IMR-90 (cell line): ENCODE measurements at regions not wholly inside any gene's neighbourhood (a gene's known extent, or its start where the extent isn't known, plus 50 kb on each side); places are given as distances from the start of the nearest gene placed in this dataset.

Experiments used
- ATAC-seq: fragments of 200-7000 bp; cut with Tn5 transposase; 2 replicates; pipeline ENCODE4 v1.9.1; 2020; ENCODE audit warnings: low read depth, mild to moderate bottlenecking, moderate library complexity
- BruUV-seq: library from RNA; stranded (reverse); fragments of 400-500 nt; replicated peaks from 2 replicates; lab custom pipeline; 2021; lab: Mats Ljungman, UMichigan
- CTCF ChIA-PET: fragments of 300-600 bp; formaldehyde crosslinking; extraction: SDS; loops from one replicate; lab custom pipeline; 2021; ENCODE audit warnings: antibody characterized with exemption; lab: Yijun Ruan, JAX
- POLR2A ChIA-PET: fragments of 300-600 bp; sonication (Branson Sonifier 250); formaldehyde crosslinking; loops from one replicate; lab custom pipeline; 2022; ENCODE audit warnings: antibody characterized with exemption; ENCODE audit not compliant: unreplicated experiment; lab: Charles Lee
- DNase-seq: peaks from one replicate; pipeline ENCODE4 v3.0.0; 2013
- H2AFZ ChIP-seq: replicated peaks from 2 replicates; pipeline ENCODE3; 2013; ENCODE audit warnings: low read length, mild to moderate bottlenecking; ENCODE audit not compliant: poor library complexity
- H2AK5ac ChIP-seq: 2 replicates; pipeline ENCODE4 v1.6.1; 2013; ENCODE audit warnings: low read depth, low read length, inconsistent platforms
- H2AK9ac ChIP-seq: replicated peaks from 2 replicates; pipeline ENCODE3; 2013; ENCODE audit warnings: mild to moderate bottlenecking, low read depth, low read length, moderate library complexity; ENCODE audit not compliant: poor library complexity
- H2BK120ac ChIP-seq: 2 replicates; pipeline ENCODE4 v1.6.1; 2013; ENCODE audit warnings: low read depth, low read length, inconsistent platforms
- H2BK15ac ChIP-seq: 3 replicates; pipeline ENCODE4 v1.6.1; 2013; ENCODE audit warnings: low read depth, low read length, inconsistent platforms
- H2BK20ac ChIP-seq: 2 replicates; pipeline ENCODE4 v1.6.1; 2013; ENCODE audit warnings: low read depth, mild to moderate bottlenecking, inconsistent platforms, low read length, moderate library complexity
- H2BK5ac ChIP-seq: 2 replicates; pipeline ENCODE4 v1.6.1; 2013; ENCODE audit warnings: mild to moderate bottlenecking, low read depth, low read length, inconsistent platforms; ENCODE audit not compliant: poor library complexity, severe bottlenecking
- H3K14ac ChIP-seq: replicated peaks from 2 replicates; pipeline ENCODE4 v1.6.1; 2013; ENCODE audit warnings: low read depth, low read length, inconsistent platforms
- H3K18ac ChIP-seq: 2 replicates; pipeline ENCODE4 v1.6.1; 2013; ENCODE audit warnings: low read depth, low read length, control low read depth
- H3K23ac ChIP-seq: 2 replicates; pipeline ENCODE4 v1.6.1; 2013; ENCODE audit warnings: low read depth, low read length, inconsistent platforms
- H3K27ac ChIP-seq: 2 replicates; pipeline ENCODE4 v1.5.1; 2013; ENCODE audit warnings: mild to moderate bottlenecking, control low read depth, low read length; ENCODE audit not compliant: insufficient read depth
- H3K27me3 ChIP-seq: 2 replicates; pipeline ENCODE4 v1.6.1; 2013; ENCODE audit warnings: low read length; ENCODE audit not compliant: control insufficient read depth, insufficient read depth
- H3K36me3 ChIP-seq: 2 replicates; pipeline ENCODE4 v1.6.1; 2013; ENCODE audit warnings: low read length, mixed read lengths; ENCODE audit not compliant: control insufficient read depth, insufficient read depth
- H3K4ac ChIP-seq: 2 replicates; pipeline ENCODE4 v1.6.1; 2013; ENCODE audit warnings: low read depth, low read length, inconsistent platforms
- H3K4me1 ChIP-seq: 2 replicates; pipeline ENCODE4 v1.6.1; 2013; ENCODE audit warnings: low read length, mixed read lengths; ENCODE audit not compliant: control insufficient read depth, insufficient read depth
- H3K4me2 ChIP-seq: 2 replicates; pipeline ENCODE4 v1.6.1; 2013; ENCODE audit warnings: low read depth, mild to moderate bottlenecking, control low read depth, low read length, moderate library complexity
- H3K4me3 ChIP-seq: 2 replicates; pipeline ENCODE4 v1.5.1; 2013; ENCODE audit warnings: low read depth, mild to moderate bottlenecking, control low read depth, low read length, moderate library complexity; ENCODE audit not compliant: insufficient read depth
- H3K56ac ChIP-seq: 2 replicates; pipeline ENCODE4 v1.6.1; 2013; ENCODE audit warnings: low read length, inconsistent platforms; ENCODE audit not compliant: insufficient read depth; ENCODE audit errors: extremely low read depth
- H3K79me1 ChIP-seq, 2 experiments: 2 replicates each; pipeline ENCODE4 v1.6.1; 2013; ENCODE audit warnings: low read length in 2 of 2, inconsistent platforms in 1 of 2, low read depth in 1 of 2
- H3K9ac ChIP-seq: 2 replicates; pipeline ENCODE4 v1.6.1; 2013; ENCODE audit warnings: low read depth, low read length, control low read depth
- H3K9me1 ChIP-seq: 2 replicates; pipeline ENCODE4 v1.6.1; 2013; ENCODE audit warnings: low read length, inconsistent platforms; ENCODE audit not compliant: insufficient read depth
- H3K9me3 ChIP-seq: 2 replicates; pipeline ENCODE4 v1.6.1; 2013; ENCODE audit warnings: low read length; ENCODE audit not compliant: control insufficient read depth, insufficient read depth
- H4K20me1 ChIP-seq: 2 replicates; pipeline ENCODE4 v1.6.1; 2013; ENCODE audit warnings: low read length, inconsistent platforms; ENCODE audit not compliant: insufficient read depth
- H4K5ac ChIP-seq: 2 replicates; pipeline ENCODE4 v1.6.1; 2013; ENCODE audit warnings: mild to moderate bottlenecking, low read depth, low read length, control low read depth
- H4K8ac ChIP-seq, 2 experiments: 2 replicates each; pipeline ENCODE4 v1.6.1; 2013; ENCODE audit warnings: low read depth in 2 of 2, low read length in 2 of 2, control low read depth in 1 of 2, inconsistent platforms in 1 of 2
- H4K91ac ChIP-seq: 2 replicates; pipeline ENCODE4 v1.6.1; 2013; ENCODE audit warnings: low read depth, low read length, inconsistent platforms; ENCODE audit not compliant: insufficient read depth
- CHD1 ChIP-seq: IDR thresholded peaks from 2 replicates; pipeline ENCODE4 v1.6.1; 2012; ENCODE audit warnings: low read depth, low read length, improper control_type of control experiment
- RAD21 ChIP-seq: IDR thresholded peaks from 2 replicates; pipeline ENCODE4 v1.6.1; 2012; ENCODE audit warnings: low read length, improper control_type of control experiment
- WGBS, 2 experiments: methylation state at CpG; one replicate each; pipeline versions ENCODE4 v1.1.5 to v1.1.7; 2013; ENCODE audit warnings: missing lambda C conversion rate in 2 of 2; ENCODE audit not compliant: insufficient read length in 1 of 2; ENCODE audit errors: extremely low coverage in 2 of 2; 5-methylcytosine and 5-hydroxymethylcytosine counted together
- dilution Hi-C: fragments of 300-500 bp; cut with HindIII; formaldehyde crosslinking; loops from one replicate; pipeline ENCODE4 v1.14.3; 2018; ENCODE audit warnings: low sequenced_read_pairs; ENCODE audit not compliant: unreplicated experiment
- in situ Hi-C: fragments of 300-500 bp; cut with MboI; formaldehyde crosslinking; loops from 3 replicates; pipeline ENCODE4 v1.14.3; 2019; ENCODE audit warnings: low sequenced_read_pairs, inconsistent platforms, mixed read lengths
- intact Hi-C: fragments of 100-400 bp; cut with micrococcal nuclease; formaldehyde crosslinking; loops from 2 replicates; pipeline ENCODE4 v1.10.0; 2022

DNA sequence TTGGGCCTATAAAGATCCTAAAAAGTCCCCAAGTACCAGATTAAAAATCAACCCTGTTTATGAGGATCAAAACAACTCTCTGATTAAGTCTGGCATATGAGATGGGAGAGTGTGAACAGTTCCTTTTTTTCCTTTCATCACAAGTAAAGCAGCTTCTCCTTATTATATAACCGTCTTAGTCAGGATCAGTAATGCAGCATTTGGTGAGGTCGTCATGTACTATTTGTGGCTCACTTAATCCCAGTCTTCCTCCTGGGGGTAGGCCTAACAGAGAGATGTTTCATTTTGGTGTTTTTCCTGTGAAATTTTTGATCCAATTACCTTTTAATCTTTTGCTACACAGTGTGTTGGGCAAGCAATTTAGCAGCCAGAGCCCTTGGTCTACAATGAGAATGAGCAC is 333.1 kb upstream of the KCNMB2 start:
- no CpG with 5 or more reads among the region's 2 CpGs for WGBS, 2 experiments
- no peak overlapping the region; the same call in 1 of the 2 replicates for H3K4me2 ChIP-seq

More for the DNA sequence above, 333.1 kb upstream of the KCNMB2 start:
- no peak for TF ChIP-seq CHD1
- no peak for TF ChIP-seq RAD21
- BruUV-seq, result no TSS peak
- Histone ChIP-seq H4K8ac (peak overlapping the region in 1 of 2 experiments; percentile 58; a peak in 1 of 4 replicates), H2AK5ac (no peak overlapping the region), H3K9me1 (no peaks in the 10 kb centered on the region), H3K36me3 (no peaks in the 10 kb centered on the region), H3K4me3 (no peak overlapping the region), H3K9ac (no peak overlapping the region), H2AFZ (no peak overlapping the region), H3K27me3 (no peaks in the 10 kb centered on the region), H3K56ac (no peak overlapping the region), H3K4me1 (peaks cover 8% of the 10 kb centered on the region; the same call in 1 of the 2 replicates), H3K14ac (no peak overlapping the region), H2BK20ac (peak overlapping the region; percentile 5; the same call in 1 of the 2 replicates), H2BK120ac (peak overlapping the region; percentile 38; the same call in 1 of the 2 replicates), H3K27ac (no peak overlapping the region), H2AK9ac (no peak overlapping the region), H4K20me1 (no peaks in the 10 kb centered on the region), H3K23ac (no peak overlapping the region), H3K9me3 (no peaks in the 10 kb centered on the region), H4K5ac (peak overlapping the region; percentile 49; the same call in 1 of the 2 replicates), H2BK15ac (no peak overlapping the region), H3K4ac (peak overlapping the region; percentile 2; the same call in 1 of the 2 replicates), H2BK5ac (peak overlapping the region; percentile 36), H3K79me1 (no peaks in the 10 kb centered on the region), H4K91ac (0 out of 2 replicates have a peak overlapping the region, but pooled peaks have one; percentile 28), H3K18ac (peak overlapping the region; percentile 96; the same call in 1 of the 2 replicates)
- in situ Hi-C loops (no loop called here), intact Hi-C loops (no loop called here), dilution Hi-C loops (no loop called here)
- ATAC-seq (no peak), DNase-seq (peak; percentile 52)
- ChIA-PET POLR2A (no interaction called here), CTCF (interaction anchor here (0.6 to 0.7 kb wide), 2 partner anchors 33 to 156 kb away, joined by 3 to 4 read pairs; no protein-coding TSS in a partner anchor)
